A549 (cell line): ENCODE measurements at regions not wholly inside any gene's neighbourhood (a gene's known extent, or its start where the extent isn't known, plus 50 kb on each side); places are given as distances from the start of the nearest gene placed in this dataset.

Experiments
- ATAC-seq, 2 experiments: fragments of 200-7000 bp in 1 of 2; fragments of >200 bp in 1 of 2; cut with Nextera tagmentation in 1 of 2; cut with Tn5 transposase in 1 of 2; 3 replicates each; pipeline versions ENCODE4 v1.8.0 to v1.9.1; 2018 to 2020; ENCODE audit warnings: mild to moderate bottlenecking in 1 of 2, moderate library complexity in 1 of 2
- CTCF ChIA-PET: fragments of 300-600 bp; sonication (Branson Sonifier 250); formaldehyde crosslinking; extraction: SDS; loops from one replicate; lab custom pipeline; 2021; ENCODE audit warnings: antibody characterized with exemption, inconsistent platforms; lab: Yijun Ruan, JAX
- POLR2A ChIA-PET: fragments of 350-600 bp; formaldehyde crosslinking; extraction: SDS; loops from one replicate; lab custom pipeline; 2021; ENCODE audit warnings: antibody characterized with exemption, inconsistent platforms; lab: Yijun Ruan, JAX
- DNase-seq, 2 experiments: peaks; one replicate each; pipeline versions ENCODE4 v3.0.0 to v3.0.0-alpha.2; 2011 to 2016; ENCODE audit warnings: low read depth in 1 of 2, low spot score in 1 of 2
- FAIRE-seq: peaks from 2 replicates; lab custom pipeline; 2011; peaks lifted over from hg19 to GRCh38; lab: Jason Lieb, UNC
- H3K27ac ChIP-seq, 2 experiments: fragments of >200 bp; sonication (Bioruptor Twin); formaldehyde crosslinking; 3 replicates each; pipeline ENCODE4 v1.5.1; 2016 to 2017
- H3K4me1 ChIP-seq: fragments of >200 bp; sonication (Bioruptor Twin); formaldehyde crosslinking; 3 replicates; pipeline ENCODE4 v1.6.1; 2016
- H3K4me2 ChIP-seq: fragments of >200 bp; sonication (Bioruptor Twin); formaldehyde crosslinking; 3 replicates; pipeline ENCODE4 v1.6.1; 2016
- H3K4me3 ChIP-seq: fragments of >200 bp; sonication (Bioruptor Twin); formaldehyde crosslinking; 3 replicates; pipeline ENCODE4 v1.5.1; 2016
- H3K9me3 ChIP-seq: fragments of >200 bp; sonication (Bioruptor Twin); formaldehyde crosslinking; 3 replicates; pipeline ENCODE4 v1.6.1; 2016
- ATOH8 ChIP-seq: fragments of 250-450 bp; sonication (Bioruptor Pico); IDR thresholded peaks from 2 replicates; pipeline ENCODE4 v1.5.0; 2020; ENCODE audit warnings: low read depth, mild to moderate bottlenecking, moderate library complexity
- BCL3 ChIP-seq: fragments of >200 bp; sonication (Bioruptor Twin); formaldehyde crosslinking; IDR thresholded peaks from 3 replicates; pipeline ENCODE4 v1.6.1; 2016
- BHLHE40 ChIP-seq: IDR thresholded peaks from 2 replicates; pipeline ENCODE4 v1.6.1; 2012; ENCODE audit warnings: low read depth, low read length, inconsistent platforms
- CBX8 ChIP-seq: fragments of 200-600 bp; sonication (generic); IDR thresholded peaks from 2 replicates; pipeline ENCODE4 v1.6.1; 2016
- CTCF ChIP-seq: fragments of >200 bp; sonication (Bioruptor Twin); formaldehyde crosslinking; IDR thresholded peaks from 3 replicates; pipeline ENCODE4 v1.5.1; 2016
- EHF ChIP-seq: fragments of 250-450 bp; sonication (Bioruptor Pico); IDR thresholded peaks from 2 replicates; pipeline ENCODE4 v1.5.0; 2020; ENCODE audit warnings: mild to moderate bottlenecking
- EHMT2 ChIP-seq: fragments of 200-600 bp; sonication (generic); IDR thresholded peaks from 2 replicates; pipeline ENCODE4 v1.6.1; 2016; ENCODE audit warnings: antibody characterized with exemption, low read depth, mild to moderate bottlenecking, moderate library complexity
- GATA3 ChIP-seq: IDR thresholded peaks from 2 replicates; pipeline ENCODE4 v1.6.1; 2012; ENCODE audit warnings: borderline replicate concordance
- HES2 ChIP-seq: fragments of >200 bp; sonication (Bioruptor Twin); formaldehyde crosslinking; IDR thresholded peaks from 2 replicates; pipeline ENCODE4 v1.6.1; 2016
- HEYL ChIP-seq: fragments of 250-450 bp; sonication (Bioruptor Pico); IDR thresholded peaks from 2 replicates; pipeline ENCODE4 v1.8.0; 2021; ENCODE audit warnings: mild to moderate bottlenecking, moderate library complexity
- HMGXB4 ChIP-seq: fragments of 250-450 bp; sonication (Bioruptor Pico); IDR thresholded peaks from 2 replicates; pipeline ENCODE4 v1.5.0; 2021; ENCODE audit warnings: mild to moderate bottlenecking, moderate library complexity, borderline replicate concordance
- HOXA7 ChIP-seq: fragments of 250-450 bp; sonication (Bioruptor Pico); IDR thresholded peaks from 2 replicates; pipeline ENCODE4 v1.5.0; 2020; ENCODE audit warnings: mild to moderate bottlenecking, moderate library complexity
- KDM1A ChIP-seq: fragments of 200-600 bp; sonication (generic); IDR thresholded peaks from 2 replicates; pipeline ENCODE4 v1.6.1; 2016; ENCODE audit warnings: low read depth, mild to moderate bottlenecking
- MAFK ChIP-seq: fragments of 450-650 bp; IDR thresholded peaks from 2 replicates; pipeline ENCODE4 v1.6.1; 2014; ENCODE audit not compliant: partially characterized antibody
- NPAS2 ChIP-seq: fragments of 250-450 bp; sonication (Bioruptor Pico); IDR thresholded peaks from 2 replicates; pipeline ENCODE4 v1.8.0; 2022; ENCODE audit warnings: mild to moderate bottlenecking, moderate library complexity, borderline replicate concordance
- NR3C1 ChIP-seq: fragments of >200 bp; sonication (Bioruptor Twin); formaldehyde crosslinking; IDR thresholded peaks from 3 replicates; pipeline ENCODE4 v1.6.1; 2017
- PHF8 ChIP-seq: fragments of 200-600 bp; sonication (generic); IDR thresholded peaks from 2 replicates; pipeline ENCODE4 v1.6.1; 2016; ENCODE audit warnings: low read depth, mild to moderate bottlenecking, antibody characterized with exemption, moderate library complexity, borderline replicate concordance
- RARB ChIP-seq: fragments of 250-450 bp; sonication (Bioruptor Pico); IDR thresholded peaks from 2 replicates; pipeline ENCODE4 v1.8.0; 2021; ENCODE audit warnings: mild to moderate bottlenecking, moderate library complexity
- RCOR1 ChIP-seq: fragments of 150-350 bp; IDR thresholded peaks from 2 replicates; pipeline ENCODE4 v1.6.1; 2014; ENCODE audit warnings: antibody characterized with exemption, low read length, low read depth
- REST ChIP-seq: fragments of 200-600 bp; sonication (generic); IDR thresholded peaks from 2 replicates; pipeline ENCODE4 v1.6.1; 2016; ENCODE audit warnings: antibody characterized with exemption, mild to moderate bottlenecking, moderate library complexity
- RFX5 ChIP-seq: fragments of 450-650 bp; IDR thresholded peaks from 2 replicates; pipeline ENCODE4 v1.7.1; 2014; ENCODE audit warnings: antibody characterized with exemption, mild to moderate bottlenecking, moderate library complexity
- TP53 ChIP-seq: fragments of 250-450 bp; sonication (Bioruptor Pico); IDR thresholded peaks from 2 replicates; pipeline ENCODE4 v1.5.0; 2021; ENCODE audit warnings: mild to moderate bottlenecking, moderate library complexity
- ZFP36 ChIP-seq: fragments of 450-650 bp; IDR thresholded peaks from 2 replicates; pipeline ENCODE4 v1.6.1; 2014; ENCODE audit warnings: borderline replicate concordance; ENCODE audit not compliant: partially characterized antibody
- ZNF302 ChIP-seq: fragments of 250-450 bp; sonication (Bioruptor Pico); IDR thresholded peaks from 2 replicates; pipeline ENCODE4 v1.9.0; 2021; ENCODE audit warnings: inconsistent platforms, mild to moderate bottlenecking, moderate library complexity
- WGBS: methylation state at CpG from one replicate; pipeline ENCODE4 v1.1.6; 2017; ENCODE audit errors: missing lambda C conversion rate; 5-methylcytosine and 5-hydroxymethylcytosine counted together

- DNase-seq = no peak
- TF ChIP-seq MAFK (no peak), HES2 (no peak), EHMT2 (no peak), RCOR1 (no peak), HOXA7 (CRISPR knock-in tag) (no peak), RARB (CRISPR knock-in tag) (no peak)
- TF ChIP-seq, all 56 proteins: peak for 0
- Histone ChIP-seq H3K27ac (no peak overlapping the region), H3K9me3 (peaks cover 3% of the 10 kb centered on the region; the same call in 1 of the 3 replicates), H3K4me3 (no peak overlapping the region), H3K4me1 (no peaks in the 10 kb centered on the region), H3K4me2 (no peak overlapping the region)
- 0% methylated on average over 3 of the region's 3 CpGs for WGBS
- CTCF ChIA-PET = interaction anchor here (1.3 kb wide), 1 partner anchor 114 kb away, joined by 3 read pairs; no protein-coding TSS in a partner anchor
- no peak for FAIRE-seq
- POLR2A ChIA-PET = no interaction called here
- ATAC-seq = no peak
Measured at GRCh38 chr14:86640288-86640687, 1110.3 kb downstream of the FLRT2 start.

- FAIRE-seq (no peak), DNase-seq (no peak), ATAC-seq (no peak)
- no peaks in the 10 kb centered on the region for H3K4me1 ChIP-seq
- peaks cover 5% of the 10 kb centered on the region; the same call in 1 of the 3 replicates for H3K9me3 ChIP-seq
- no peak overlapping the region for H3K4me3 ChIP-seq
- ChIA-PET POLR2A (no interaction called here), CTCF (interaction anchor here (1.3 kb wide), 1 partner anchor 115 kb away, joined by 3 read pairs; no protein-coding TSS in a partner anchor)
- H3K27ac ChIP-seq = no peak overlapping the region
- TF ChIP-seq NR3C1 = no peak
- TF ChIP-seq TP53 = no peak
- no peak for TF ChIP-seq BHLHE40
- TF ChIP-seq PHF8 = no peak
- no peak for TF ChIP-seq CBX8
- no peak for TF ChIP-seq CTCF
- no peak for TF ChIP-seq GATA3
- TF ChIP-seq ZNF302 (CRISPR knock-in tag) = no peak
- TF ChIP-seq HOXA7 (CRISPR knock-in tag) = no peak
- TF ChIP-seq RFX5 = no peak
- no peak for TF ChIP-seq ZFP36
- TF ChIP-seq REST = no peak
- no peak for TF ChIP-seq HMGXB4 (CRISPR knock-in tag)
- no peak for TF ChIP-seq RARB (CRISPR knock-in tag)
- TF ChIP-seq KDM1A = no peak
- TF ChIP-seq NPAS2 = no peak
- no peak for TF ChIP-seq ATOH8
- TF ChIP-seq EHF (CRISPR knock-in tag) = no peak
- TF ChIP-seq HEYL = no peak
- TF ChIP-seq BCL3 = no peak
- no peak overlapping the region for H3K4me2 ChIP-seq
Measured at GRCh38 chr14:86639666-86640065, 1109.7 kb downstream of the FLRT2 start.
